ENCODE measurements at regions not wholly inside any gene's neighbourhood (a gene's known extent, or its start where the extent isn't known, plus 50 kb on each side); places are given as distances from the start of the nearest gene placed in this dataset.

DNA sequence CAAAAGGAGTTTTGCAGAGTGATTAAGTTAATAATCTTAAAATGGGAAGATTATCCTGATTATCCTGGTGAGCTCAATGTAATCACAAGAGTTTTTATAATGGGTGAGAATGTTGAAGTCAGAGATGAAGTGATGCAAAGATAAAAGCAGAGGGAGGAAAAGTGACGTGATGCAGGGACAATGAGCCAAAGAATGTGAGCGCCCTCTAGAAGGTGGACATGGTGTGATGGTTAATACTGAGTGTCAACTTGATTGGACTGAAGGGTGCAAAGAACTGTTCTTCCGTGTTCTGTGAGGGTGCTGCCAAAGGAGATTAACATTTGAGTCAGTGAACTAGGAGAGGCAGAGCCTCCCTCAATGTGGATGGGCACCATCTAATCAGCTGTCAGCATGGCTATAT, 569.6 kb upstream of the AGTR1 start:
- TF ChIP-seq POLR2A (IDR thresholded peaks at IDR 0.05; ENCODE audit: low read depth) (no peak), CTCF (IDR thresholded peaks at IDR 0.05) (no peak), EP300 (IDR thresholded peaks at IDR 0.05) (no peak), POLR2AphosphoS5 (IDR thresholded peaks at IDR 0.05) (no peak)
